GM12891 (cell line): ENCODE measurements at regions not wholly inside any gene's neighbourhood (a gene's known extent, or its start where the extent isn't known, plus 50 kb on each side); places are given as distances from the start of the nearest gene placed in this dataset.

Experiments
- PAX5 ChIP-seq: IDR thresholded peaks from 2 replicates; pipeline ENCODE4 v1.6.1; 2011; ENCODE audit warnings: low read length, moderate library complexity, mild to moderate bottlenecking; ENCODE audit not compliant: insufficient read depth, severe bottlenecking
- POLR2A ChIP-seq: IDR thresholded peaks from 2 replicates; pipeline ENCODE4 v1.6.1; 2011; ENCODE audit warnings: low read depth, low read length, control low read depth
- POLR2AphosphoS5 ChIP-seq: IDR thresholded peaks from 2 replicates; pipeline ENCODE4 v1.6.1; 2011; ENCODE audit warnings: low read depth, low read length, control low read depth
- POU2F2 ChIP-seq: IDR thresholded peaks from 2 replicates; pipeline ENCODE4 v1.6.1; 2011; ENCODE audit warnings: low read depth, mild to moderate bottlenecking, control low read depth, low read length, moderate library complexity
- SPI1 ChIP-seq: IDR thresholded peaks from 2 replicates; pipeline ENCODE4 v1.6.1; 2011; ENCODE audit warnings: low read depth, low read length, control low read depth
- TAF1 ChIP-seq: IDR thresholded peaks from 2 replicates; pipeline ENCODE4 v1.6.1; 2011; ENCODE audit warnings: low read depth, low read length, control low read depth

DNA sequence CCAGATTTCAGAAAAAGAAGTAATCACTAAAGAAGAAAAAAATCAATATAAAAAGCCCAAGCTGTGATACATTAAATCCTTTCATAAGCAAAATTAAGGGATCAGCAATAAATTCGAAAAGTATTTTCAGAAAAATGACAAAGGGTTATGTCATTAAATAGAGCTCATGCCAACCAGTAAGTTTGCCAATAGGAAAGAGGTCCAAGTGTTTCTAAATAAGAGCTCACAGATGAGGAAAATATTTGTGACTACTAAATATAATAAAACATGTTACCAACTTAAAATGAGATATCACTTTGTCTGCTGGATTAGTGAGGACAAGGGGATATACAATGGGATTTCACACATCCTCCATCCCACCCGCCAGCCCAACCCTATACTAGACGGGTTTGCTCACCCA is 140.3 kb upstream of the EYA4 start:
- TF ChIP-seq POLR2AphosphoS5 (no peak), POLR2A (no peak), TAF1 (no peak), SPI1 (no peak), PAX5 (no peak), POU2F2 (no peak)
